ENCODE measurements at regions not wholly inside any gene's neighbourhood (a gene's known extent, or its start where the extent isn't known, plus 50 kb on each side); places are given as distances from the start of the nearest gene placed in this dataset.

DNA sequence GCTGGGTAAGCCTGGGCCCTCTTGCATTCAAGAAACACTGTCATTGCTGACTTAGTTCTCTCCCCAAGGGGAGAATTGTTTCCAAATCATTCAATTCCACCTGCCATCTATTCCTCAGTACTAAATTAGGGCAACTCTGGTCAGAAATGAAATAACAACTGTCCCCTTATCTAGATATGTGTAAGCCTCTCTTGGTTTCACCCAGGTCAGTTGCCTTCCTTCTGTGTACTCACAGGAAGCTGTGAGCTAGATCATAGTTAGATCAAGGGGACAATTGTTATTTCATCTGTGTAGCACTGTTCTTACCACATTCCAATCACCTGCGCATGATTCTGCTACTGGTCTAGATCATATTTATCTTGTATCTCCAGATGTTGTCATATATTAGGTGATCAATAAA, 483.0 kb upstream of the SORCS1 start:
- no peak for DNase-seq

DNA sequence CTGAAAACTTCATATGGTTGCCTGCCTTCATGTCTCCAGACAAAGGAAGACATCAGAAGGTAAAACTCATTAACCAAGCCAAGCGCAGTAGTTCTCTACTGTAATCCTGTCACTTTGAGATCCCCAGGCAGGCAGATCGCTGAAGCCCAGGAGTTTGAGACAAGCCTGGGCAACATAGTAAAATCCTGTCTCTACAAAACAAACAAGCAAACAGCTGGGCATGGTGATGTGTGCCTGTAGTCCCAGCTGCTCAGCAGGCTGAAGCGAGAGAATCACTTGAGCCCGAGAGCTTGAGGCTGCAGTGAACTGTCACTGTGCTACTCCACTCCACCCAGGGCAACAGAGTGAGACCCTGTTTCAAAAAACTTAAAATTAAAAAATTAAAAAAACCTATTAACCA, 467.4 kb upstream of the SORCS1 start:
- DNase-seq = no peak

DNA sequence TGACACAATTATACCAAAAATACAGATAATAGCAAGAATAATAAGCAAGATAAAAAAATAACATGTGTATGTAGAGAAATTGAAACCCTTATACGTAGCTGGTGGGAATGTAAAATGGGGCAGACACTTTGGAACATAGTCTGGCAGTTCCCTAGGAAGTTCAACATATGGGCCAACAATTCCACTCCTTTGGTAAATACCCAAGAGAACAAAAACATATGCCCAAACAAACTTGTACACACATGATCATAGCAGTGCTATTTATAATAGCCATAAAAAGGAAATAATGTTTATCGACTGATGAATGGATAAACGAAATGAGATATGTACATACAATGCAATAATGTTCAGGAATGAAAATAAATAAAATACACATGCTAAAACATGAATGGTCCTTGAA, 462.4 kb upstream of the SORCS1 start:
- no peak for DNase-seq

DNA sequence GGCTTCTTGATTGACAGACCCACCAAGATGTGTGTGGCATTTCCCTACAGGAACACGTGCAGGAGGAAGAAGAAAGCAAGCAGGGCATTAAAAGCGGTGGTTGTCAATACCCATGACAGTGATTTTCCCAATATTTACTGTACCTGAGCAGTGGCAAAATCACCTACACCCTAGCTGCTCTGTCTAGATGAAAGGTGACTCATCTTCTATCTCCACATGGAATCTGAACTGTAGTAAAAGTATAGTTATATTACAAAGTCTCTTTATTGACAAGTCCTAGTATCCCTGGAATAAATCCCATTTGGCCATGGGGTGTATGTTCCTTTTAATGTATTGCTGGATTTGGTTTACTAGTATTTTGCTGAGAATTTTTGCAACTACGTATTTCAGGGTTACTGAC, 458.8 kb upstream of the SORCS1 start:
- DNase-seq = no peak

DNA sequence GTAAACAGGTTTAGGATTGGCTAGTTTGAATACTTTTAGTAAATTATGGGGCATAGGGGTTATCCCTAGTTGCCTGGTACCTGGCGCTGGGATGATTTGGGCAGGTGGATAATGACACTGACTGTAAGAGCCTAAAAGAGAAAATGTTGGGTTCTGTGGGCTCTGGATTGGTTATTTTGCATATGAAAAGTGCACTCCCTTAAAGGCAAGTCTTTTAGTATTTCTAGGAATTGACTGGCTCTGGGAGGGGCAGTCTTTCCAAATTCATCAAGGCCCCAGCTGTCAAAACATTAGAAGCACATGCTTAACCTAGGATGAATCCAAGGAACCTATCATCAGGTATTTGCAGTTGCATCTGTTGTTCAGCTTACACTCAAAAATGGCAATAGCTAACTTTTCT, 454.6 kb upstream of the SORCS1 start:
- no peak for DNase-seq

DNA sequence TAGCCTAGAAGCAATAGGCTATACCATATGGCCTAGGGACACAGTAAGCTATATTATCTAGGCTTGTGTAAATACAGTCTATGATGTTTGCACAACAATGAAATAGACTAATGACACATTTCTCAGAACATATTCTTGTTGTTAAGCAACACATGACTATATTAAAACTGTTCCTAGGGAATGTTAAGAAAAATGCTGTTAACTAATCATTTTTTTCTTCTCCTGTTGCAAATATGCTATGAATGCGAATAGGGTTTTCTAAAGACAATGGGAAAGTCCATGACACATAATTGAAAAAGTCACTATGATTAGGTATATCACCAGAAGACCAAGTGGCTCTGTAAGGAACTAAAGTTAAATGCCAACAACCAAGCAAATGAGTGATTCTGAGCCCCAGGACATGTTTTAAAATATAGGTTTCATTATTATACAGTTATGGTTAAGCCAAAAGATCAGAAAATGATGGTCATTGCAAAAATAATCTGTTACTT, 454.0 kb upstream of the SORCS1 start:
- DNase-seq = no peak

DNA sequence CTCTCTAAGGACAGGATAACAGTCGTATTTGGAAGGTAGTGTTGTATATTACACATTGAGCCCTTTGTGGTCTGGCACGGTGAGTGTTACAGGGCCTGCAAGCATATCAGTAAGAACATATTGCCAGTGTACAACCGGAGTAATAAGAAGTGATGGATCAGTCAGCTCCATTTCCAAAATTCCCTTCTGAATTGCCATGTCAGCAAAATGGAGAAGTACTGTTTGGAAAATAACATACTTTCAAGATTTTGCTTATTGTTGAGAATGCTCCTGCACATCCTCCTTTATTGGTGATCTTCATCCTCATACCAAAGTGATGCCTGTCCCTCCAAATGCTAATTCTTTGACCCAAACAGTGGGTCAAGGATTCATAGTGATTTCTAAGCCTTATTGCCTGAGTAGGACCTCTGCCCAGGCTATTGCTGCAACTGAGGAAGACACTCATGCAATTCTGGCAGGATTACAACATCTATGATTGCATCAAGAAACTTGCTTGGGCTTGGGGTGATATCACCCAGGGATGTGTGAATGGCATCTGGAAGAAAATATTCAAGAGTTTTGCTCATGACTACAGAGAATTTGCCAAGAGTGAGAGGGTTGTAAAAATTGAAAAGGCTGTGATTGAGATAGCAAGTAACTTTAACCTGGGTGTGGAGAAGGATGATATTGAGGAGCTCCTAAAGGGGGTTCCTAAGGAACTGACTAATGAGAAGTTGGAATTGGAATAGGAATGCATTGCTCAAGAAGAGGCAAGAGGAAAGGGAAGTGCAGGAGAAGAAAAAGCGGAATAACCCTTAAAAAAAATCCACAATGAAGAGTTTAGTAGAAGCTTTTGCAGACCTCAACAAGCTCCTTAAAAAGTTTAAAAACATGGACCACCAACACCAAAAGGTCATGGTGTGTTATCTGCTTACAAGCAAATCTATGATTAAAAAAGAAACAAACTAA, 452.2 kb upstream of the SORCS1 start:
- no peak for DNase-seq

DNA sequence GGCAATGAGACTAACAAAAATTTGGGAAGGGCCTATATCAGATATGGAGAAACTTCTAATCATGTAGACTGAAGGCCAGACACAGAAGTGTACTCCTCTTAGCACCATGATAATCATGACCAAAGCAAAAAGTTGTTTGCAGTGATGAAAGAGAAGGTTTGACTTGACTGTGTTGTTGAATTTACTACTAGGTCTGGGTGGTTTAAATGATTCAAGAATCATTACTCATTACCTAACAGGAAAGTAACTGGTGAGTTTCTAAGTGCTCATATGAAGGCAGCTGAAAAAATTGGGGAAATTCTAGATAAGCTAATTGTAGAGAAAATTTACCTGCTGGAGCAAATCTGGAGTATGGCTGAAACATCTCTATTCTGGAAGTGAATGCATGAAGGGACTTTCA, 451.5 kb upstream of the SORCS1 start:
- no peak for DNase-seq

DNA sequence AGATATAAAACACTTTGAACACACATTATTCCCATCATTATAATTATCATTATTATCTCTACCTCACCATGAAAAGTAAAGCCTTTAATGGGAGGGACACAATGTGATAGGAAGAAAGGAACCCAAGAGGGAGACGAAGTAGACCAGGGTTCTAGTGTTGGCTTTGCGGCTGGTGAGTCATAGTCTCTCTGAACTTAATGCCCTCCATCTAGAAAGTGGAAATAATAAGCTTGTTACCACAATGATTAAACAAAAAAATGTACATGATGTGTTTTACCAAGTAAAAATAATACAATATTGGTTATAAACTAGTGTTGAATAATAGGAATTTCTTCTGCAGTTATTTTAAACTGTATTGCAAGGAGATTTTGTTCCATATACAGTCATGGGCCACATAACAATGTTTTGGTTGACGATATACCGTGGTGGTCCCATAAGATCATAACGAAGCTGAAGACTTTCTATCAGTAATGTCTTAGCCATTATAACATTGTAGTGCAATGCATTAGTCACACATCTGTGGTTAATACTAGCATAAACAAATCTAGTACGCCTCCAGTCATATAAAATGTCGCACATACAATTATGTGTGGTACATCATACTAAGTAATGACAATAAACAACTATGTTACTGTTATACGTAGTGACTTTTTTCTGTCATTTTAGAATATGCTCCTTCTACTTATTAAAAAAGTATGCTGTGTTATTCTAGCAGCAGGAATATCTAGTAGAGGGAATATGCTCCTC, 450.6 kb upstream of the SORCS1 start:
- DNase-seq = no peak

DNA sequence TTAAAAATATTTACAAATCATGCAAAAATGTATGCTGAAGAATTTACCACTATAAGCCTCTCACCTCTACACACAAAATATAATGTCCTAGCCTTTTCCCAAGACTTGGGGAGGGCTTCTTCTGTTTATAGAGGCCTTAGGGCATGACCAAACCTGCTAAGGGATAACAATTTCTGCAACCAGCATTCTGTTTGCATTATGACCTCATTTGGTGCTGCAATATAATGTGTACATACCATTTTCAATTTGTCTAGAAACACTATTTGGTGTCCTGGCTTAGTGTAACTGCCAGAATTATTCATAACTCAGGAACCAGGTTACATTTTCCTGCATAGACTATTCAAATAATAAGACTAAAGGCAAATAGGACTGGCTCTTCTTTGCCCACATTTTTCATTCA, 446.6 kb upstream of the SORCS1 start:
- no peak for DNase-seq

DNA sequence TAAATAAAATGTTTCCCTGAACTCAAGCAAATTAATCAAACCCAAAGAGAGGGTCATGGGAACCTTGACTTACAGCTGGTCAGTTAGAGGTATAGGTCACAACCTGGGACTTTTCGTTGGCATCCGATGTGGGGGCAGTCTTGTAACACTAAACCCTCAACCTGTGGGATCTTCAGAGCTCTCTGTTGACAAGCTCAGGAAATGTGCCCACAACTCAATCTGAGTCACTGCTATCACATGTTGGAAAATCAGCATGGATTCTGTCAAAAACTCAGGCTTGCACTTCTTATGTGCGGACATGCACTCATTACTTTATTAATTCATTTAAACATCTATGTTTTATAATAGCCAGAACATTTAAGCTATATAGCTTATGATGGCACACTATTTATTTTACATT, 424.6 kb upstream of the SORCS1 start:
- no peak for DNase-seq

DNA sequence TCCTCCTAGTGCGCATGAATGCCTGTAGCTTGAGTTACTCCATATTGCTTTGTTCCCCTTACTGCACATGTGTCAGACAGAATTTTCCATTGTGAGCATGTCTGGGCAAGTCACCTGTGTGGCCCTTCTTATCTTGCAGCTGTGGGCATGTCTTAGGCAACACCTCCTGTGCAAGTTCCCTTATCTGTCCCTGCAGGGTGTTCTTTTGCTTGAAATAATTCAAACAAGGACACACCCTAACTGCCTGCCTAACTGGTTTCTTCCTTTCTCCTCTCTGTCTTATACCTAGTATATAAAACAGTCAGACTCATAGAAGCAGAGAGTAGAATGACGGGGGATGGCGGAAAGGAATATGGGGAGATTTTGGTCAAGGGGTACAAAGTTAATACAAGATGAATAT, 421.1 kb upstream of the SORCS1 start:
- no peak for DNase-seq

DNA sequence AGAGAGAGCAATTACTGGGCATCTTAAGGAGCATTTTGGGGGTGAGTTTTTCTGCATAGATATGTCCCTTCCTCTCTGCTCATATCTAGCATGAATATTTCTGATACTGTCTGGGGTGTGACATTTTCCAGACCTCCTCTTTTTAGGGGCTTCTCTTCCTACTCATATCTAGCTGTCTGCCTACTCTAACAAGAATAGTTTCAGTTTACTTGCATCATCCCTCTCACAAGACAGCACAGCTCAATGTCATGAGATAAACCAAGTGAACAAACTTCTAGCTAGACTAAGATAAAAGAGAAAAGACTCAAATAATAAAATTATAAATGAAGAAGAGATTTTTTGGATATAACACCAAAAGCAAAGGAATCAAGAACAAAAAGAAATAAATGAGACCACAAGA, 419.5 kb upstream of the SORCS1 start:
- DNase-seq = no peak

DNA sequence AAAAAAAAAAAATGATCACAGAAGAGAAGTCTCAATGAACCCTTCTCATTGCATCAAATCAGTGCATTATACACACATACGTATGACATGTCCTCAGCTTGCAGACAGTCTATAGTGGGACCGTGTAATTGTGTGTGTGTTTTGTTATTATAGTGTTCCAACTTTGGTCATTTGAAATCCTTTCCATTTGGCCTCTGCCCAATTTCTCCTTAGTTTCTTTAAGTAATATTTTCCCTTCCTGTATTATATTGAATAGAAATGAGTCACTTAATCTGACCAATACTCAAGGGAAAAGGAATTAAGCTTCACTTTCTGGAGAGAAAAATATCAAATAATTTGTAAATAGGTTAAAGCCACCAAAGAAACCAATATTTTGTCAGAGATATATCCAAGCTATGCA, 415.5 kb upstream of the SORCS1 start:
- DNase-seq = no peak

DNA sequence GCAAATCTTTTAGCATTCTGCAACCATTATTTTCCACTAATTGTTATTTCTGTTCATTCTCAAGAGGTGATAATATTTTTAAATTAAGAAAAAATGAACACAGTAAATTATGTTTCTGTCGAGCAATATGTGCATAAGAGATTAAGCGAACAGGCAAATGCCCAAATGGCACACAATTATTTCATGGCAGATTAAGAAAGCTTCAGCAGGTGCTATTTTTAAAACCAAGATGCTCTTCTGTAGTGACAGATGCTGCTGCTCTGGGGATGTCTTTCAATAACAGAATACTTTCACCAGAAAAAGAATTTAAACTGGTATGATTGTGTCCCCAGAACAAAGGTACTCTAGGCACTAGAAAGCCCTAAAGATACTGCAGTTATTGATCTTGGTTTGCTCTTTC, 412.7 kb upstream of the SORCS1 start:
- DNase-seq = no peak

DNA sequence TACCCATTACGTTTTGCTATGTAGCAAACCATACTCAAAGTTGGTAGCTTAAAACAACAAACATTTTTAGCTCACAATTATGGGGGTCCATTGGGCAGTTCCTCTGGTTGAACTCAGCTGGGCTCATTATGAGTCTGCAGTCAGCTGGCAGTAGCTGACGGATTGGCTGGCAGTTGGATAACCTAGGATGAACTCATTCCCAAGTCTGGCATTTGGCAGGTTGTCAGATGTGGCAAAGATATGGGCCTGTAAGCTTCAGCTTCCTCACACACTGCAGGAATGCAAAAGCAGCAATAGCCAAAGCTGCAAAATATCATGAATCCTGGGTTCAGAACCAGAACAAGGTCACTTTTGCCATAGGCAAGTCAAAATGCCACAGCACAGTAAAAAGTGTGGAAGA, 412.2 kb upstream of the SORCS1 start:
- peak in 1 of 51 donors; percentile 1 for DNase-seq

DNA sequence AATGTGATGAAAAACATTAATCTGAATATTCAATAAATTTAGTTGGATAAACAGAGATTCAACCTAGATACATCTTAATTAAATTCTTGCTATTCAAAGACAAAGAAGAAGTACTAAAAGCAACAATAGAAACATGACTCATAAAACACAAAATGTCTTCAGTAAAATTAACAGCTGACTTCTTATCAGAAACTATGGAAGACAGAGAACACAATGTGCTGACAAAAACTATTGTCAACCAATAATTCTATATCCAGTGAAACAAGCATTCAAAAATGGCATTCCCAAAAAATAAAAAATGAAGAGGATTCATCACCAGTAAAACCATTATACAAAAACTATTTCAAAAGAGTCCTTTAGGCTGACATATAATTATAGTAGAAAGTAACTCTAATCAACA, 400.5 kb upstream of the SORCS1 start:
- no peak for DNase-seq

DNA sequence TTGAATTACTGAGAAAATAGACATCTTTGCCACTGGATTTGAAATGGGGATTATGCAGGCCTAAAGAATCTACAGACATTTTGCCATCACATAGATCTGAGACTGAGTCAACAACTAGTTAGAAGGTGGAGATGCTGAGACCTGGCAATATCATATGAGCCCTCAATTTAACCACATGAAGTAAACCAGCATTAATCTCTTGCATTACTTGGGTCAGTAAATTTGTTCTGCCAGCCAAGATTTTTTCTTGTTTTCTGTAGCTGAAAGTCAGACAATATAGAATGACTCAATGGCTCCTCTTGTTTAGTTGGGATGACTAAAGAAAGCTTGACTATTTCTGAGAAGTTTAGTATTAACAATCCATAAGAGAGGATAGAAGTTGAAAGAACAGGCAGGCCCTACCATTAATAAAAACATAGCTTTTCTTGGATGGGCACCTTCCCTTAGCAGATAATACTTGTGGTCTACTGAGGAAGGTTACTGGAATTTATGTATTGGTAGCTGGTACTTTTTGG, 396.7 kb upstream of the SORCS1 start:
- DNase-seq = no peak

DNA sequence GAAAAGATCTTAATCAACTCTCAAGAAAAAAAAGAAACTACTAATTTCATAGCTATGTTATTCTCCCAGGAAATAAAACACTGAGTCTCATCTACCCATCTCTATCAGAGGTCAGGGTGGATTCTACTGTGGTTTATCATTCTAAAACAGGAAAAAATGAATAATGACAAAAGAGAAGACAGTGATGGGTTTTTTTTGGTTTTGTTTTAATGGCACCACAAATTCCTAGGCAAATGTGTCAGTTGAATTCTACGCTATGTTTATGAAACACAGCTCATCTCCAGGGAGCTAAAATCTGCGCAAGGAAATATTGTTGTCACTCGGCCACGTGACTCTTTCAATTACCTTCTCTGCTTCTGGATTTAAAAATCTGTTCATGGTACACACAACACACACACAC, 393.4 kb upstream of the SORCS1 start:
- DNase-seq = no peak

DNA sequence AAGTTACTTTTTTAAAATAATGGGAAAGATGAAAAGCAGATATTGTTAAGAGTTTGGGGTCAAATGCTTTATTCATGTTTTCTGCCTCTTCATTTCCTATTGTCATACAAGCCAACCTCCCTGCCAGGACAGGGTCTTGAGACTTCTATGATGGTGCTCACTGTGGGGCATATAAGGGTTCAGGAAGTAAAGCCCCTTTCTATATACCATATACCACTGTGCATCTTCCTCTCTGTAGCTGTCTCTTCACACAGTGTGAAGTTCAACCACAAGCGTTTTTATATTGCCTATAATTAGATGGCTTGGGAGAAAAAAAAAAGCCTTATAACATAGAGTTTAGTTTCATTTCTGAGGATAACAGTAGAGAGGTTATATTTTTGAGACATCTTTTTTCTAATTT, 389.8 kb upstream of the SORCS1 start:
- DNase-seq = no peak

DNA sequence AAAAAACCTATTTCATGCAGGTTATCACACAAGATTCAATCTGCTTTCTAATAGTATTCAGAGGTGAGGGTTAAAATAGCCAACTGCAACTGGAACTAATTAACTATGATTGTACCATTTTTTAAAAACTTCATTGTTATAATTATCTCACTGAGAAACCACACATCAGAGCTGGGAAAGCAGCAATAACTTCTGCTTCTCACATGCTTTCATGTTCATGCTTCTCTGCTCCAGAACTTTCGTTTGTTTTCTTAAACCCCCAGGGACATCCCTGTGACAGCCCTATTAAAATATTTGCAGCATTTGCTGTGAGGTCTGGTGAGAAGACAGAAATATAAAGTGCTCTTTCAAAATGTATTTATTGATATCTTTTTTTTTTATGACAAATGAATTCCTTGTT, 389.0 kb upstream of the SORCS1 start:
- DNase-seq = no peak

DNA sequence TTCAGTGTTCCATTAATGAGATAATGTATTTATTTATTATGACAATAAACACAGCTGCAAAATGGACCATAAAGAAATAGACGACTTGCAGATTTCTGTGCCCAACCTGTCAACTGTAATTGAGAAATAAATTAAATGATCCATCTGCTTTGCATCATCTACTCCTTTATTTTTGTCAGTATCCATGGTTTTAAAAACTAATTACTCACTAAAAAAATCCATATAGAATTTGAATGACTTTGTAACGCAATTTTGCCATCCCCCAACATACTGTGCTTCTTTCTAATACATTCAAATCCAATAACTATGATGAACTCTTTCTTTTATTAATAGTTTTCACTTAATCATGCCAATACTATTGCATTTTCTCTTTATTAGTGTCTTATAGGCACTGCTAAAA, 388.5 kb upstream of the SORCS1 start:
- DNase-seq = no peak

DNA sequence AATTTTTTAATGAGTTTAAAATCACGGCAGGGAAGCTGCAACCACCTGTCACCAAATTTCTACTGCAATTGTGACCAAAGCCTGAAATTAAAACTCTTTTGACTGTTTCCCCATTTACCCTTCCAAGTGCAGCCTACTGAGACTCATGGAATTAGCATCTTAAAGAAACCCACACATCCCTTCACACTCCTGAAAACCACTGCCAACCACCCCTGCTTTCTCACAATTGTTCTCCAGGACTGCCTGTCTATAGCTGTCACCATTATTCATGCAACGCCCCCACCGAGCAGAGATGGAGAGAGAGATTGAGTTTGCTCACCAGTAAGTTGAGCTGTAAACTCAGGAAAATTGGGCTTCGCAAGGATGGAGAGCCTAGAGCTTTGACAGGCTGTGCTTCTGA, 383.8 kb upstream of the SORCS1 start:
- DNase-seq = peak in 4 of 51 donors; percentile 2 to 70 (median 22)

Data from hypothalamus (tissue), 51 donors.